Esophagus squamous epithelium (tissue), 4 donors: ENCODE measurements at regions not wholly inside any gene's neighbourhood (a gene's known extent, or its start where the extent isn't known, plus 50 kb on each side); places are given as distances from the start of the nearest gene placed in this dataset.

Experiments used
- POLR2A ChIP-seq, 4 donors: fragments of 450-650 bp; IDR thresholded peaks; one replicate each; pipeline ENCODE4 v1.6.1; 2017; ENCODE audit warnings: antibody characterized with exemption in 4 of 4, mild to moderate bottlenecking in 4 of 4, moderate library complexity in 3 of 4
- TF ChIP-seq, protein P1 (sequence below), 6 experiments: fragments of 450-650 bp in 4 of 6; fragments of 200-600 bp in 2 of 6; sonication (generic) in 2 of 6; IDR thresholded peaks; one replicate each; pipeline ENCODE4 v1.5.1; 2016 to 2019; ENCODE audit warnings: antibody characterized with exemption in 6 of 6, mild to moderate bottlenecking in 4 of 6, moderate library complexity in 4 of 6

DNA sequence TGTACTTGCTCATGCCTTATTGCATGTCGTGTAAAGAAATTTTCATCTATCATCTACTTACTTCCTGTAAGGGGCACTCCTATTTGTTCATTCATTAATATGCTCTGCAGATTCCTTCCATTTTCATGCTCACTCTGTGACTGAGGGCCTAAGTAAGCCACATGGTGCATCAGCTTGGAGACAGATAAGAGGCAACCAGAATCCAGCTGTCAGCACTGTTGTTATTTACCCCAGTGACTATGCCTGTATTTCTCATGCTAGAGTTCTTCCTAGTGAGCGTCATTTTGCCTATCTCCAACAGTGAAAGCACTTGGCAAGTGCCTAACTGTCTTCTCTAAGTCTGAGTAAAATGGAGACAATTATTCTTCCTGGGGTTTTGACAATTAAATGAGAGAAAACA lies 124.8 kb upstream of the ABI3BP start:
- TF ChIP-seq, protein P1, sequence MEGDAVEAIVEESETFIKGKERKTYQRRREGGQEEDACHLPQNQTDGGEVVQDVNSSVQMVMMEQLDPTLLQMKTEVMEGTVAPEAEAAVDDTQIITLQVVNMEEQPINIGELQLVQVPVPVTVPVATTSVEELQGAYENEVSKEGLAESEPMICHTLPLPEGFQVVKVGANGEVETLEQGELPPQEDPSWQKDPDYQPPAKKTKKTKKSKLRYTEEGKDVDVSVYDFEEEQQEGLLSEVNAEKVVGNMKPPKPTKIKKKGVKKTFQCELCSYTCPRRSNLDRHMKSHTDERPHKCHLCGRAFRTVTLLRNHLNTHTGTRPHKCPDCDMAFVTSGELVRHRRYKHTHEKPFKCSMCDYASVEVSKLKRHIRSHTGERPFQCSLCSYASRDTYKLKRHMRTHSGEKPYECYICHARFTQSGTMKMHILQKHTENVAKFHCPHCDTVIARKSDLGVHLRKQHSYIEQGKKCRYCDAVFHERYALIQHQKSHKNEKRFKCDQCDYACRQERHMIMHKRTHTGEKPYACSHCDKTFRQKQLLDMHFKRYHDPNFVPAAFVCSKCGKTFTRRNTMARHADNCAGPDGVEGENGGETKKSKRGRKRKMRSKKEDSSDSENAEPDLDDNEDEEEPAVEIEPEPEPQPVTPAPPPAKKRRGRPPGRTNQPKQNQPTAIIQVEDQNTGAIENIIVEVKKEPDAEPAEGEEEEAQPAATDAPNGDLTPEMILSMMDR (IDR thresholded peaks at IDR 0.05) = no peak
- TF ChIP-seq POLR2A (IDR thresholded peaks at IDR 0.05) = no peak
